K562 (cell line): ENCODE measurements at regions not wholly inside any gene's neighbourhood (a gene's known extent, or its start where the extent isn't known, plus 50 kb on each side); places are given as distances from the start of the nearest gene placed in this dataset.

ENCODE experiments used
- ATAC-seq: fragments of 200-7000 bp; cut with Tn5 transposase; 3 replicates; pipeline ENCODE4 v1.9.1; 2020; ENCODE audit warnings: moderate library complexity
- BruUV-seq: library from RNA; stranded (reverse); fragments of 400-500 nt; replicated peaks from 2 replicates; lab custom pipeline; 2021; lab: Mats Ljungman, UMichigan
- CTCF ChIA-PET: fragments of 300-600 bp; formaldehyde crosslinking; extraction: SDS; loops from one replicate; lab custom pipeline; 2021; ENCODE audit warnings: low intra/inter-chr PET ratio; lab: Yijun Ruan, JAX
- POLR2A ChIA-PET: fragments of 300-600, 350-650 bp; sonication (Branson Sonifier 250); formaldehyde crosslinking; extraction: SDS; loops from one replicate; lab custom pipeline; 2021; ENCODE audit warnings: antibody characterized with exemption, inconsistent platforms; lab: Yijun Ruan, JAX
- DNase-seq, 4 experiments: peaks; one replicate each; pipeline versions ENCODE4 v3.0.0 to v3.0.0-alpha.2; 2011 to 2018; ENCODE audit warnings: low spot score in 3 of 4, mixed read lengths in 3 of 4; ENCODE audit errors: extremely low read depth in 1 of 4
- FAIRE-seq: peaks from 2 replicates; lab custom pipeline; 2011; peaks lifted over from hg19 to GRCh38; lab: Jason Lieb, UNC
- H2AFZ ChIP-seq: 2 replicates; pipeline ENCODE4 v1.6.0; 2011; ENCODE audit warnings: low read depth, low read length, control low read depth, inconsistent platforms
- H3K27ac ChIP-seq: fragments of 200-600 bp; 3 replicates; pipeline ENCODE4 v1.8.0; 2011; ENCODE audit warnings: low read depth, mild to moderate bottlenecking, control low read depth, inconsistent platforms, low read length, moderate library complexity, mixed read lengths; ENCODE audit errors: extremely low read depth
- H3K27me3 ChIP-seq, 2 experiments: fragments of 300-600 bp in 1 of 2; 2 replicates in 1 of 2; 3 replicates in 1 of 2; pipeline versions ENCODE4 v1.6.0 to v1.8.0; 2011; ENCODE audit warnings: inconsistent platforms in 2 of 2, low read length in 2 of 2, mild to moderate bottlenecking in 1 of 2, mixed read lengths in 1 of 2, moderate library complexity in 1 of 2; ENCODE audit not compliant: control insufficient read depth in 2 of 2, insufficient read depth in 2 of 2
- H3K36me3 ChIP-seq: fragments of 300-600 bp; 3 replicates; pipeline ENCODE4 v1.8.0; 2011; ENCODE audit warnings: mild to moderate bottlenecking, low read length, inconsistent platforms; ENCODE audit not compliant: control insufficient read depth, insufficient read depth
- H3K4me1 ChIP-seq, 2 experiments: fragments of 200-600 bp in 1 of 2; replicated peaks in 1 of 2; 2 replicates in 1 of 2; 3 replicates in 1 of 2; pipeline versions ENCODE4 v1.5.1 to v1.8.0; 2011; ENCODE audit warnings: inconsistent platforms in 2 of 2, low read length in 2 of 2, mild to moderate bottlenecking in 1 of 2, mixed read lengths in 1 of 2, moderate library complexity in 1 of 2; ENCODE audit not compliant: control insufficient read depth in 2 of 2, insufficient read depth in 2 of 2
- H3K4me2 ChIP-seq: 2 replicates; pipeline ENCODE4 v1.6.1; 2011; ENCODE audit warnings: low read length, control low read depth, inconsistent platforms, mixed read lengths; ENCODE audit not compliant: insufficient read depth
- H3K4me3 ChIP-seq: fragments of 200-600 bp; sonication (generic), shearing (Covaris generic); 2 replicates; pipeline ENCODE4 v1.5.1; 2016; ENCODE audit warnings: control low read depth, inconsistent platforms
- H3K79me2 ChIP-seq: fragments of 200-600 bp; 3 replicates; pipeline ENCODE4 v1.8.0; 2011; ENCODE audit warnings: low read length, inconsistent platforms; ENCODE audit not compliant: control insufficient read depth, insufficient read depth
- H3K9ac ChIP-seq, 2 experiments: 2 replicates each; pipeline versions ENCODE4 v1.6.0 to v1.6.1; 2011; ENCODE audit warnings: low read depth in 2 of 2, low read length in 2 of 2, control low read depth in 1 of 2, inconsistent platforms in 1 of 2, mild to moderate bottlenecking in 1 of 2, mixed read lengths in 1 of 2; ENCODE audit not compliant: insufficient read depth in 1 of 2
- H3K9me1 ChIP-seq: one replicate; pipeline ENCODE4 v1.6.0; 2011; ENCODE audit warnings: inconsistent platforms, mild to moderate bottlenecking, low read length, moderate library complexity; ENCODE audit not compliant: control insufficient read depth, insufficient read depth
- H3K9me3 ChIP-seq: replicated peaks from 2 replicates; pipeline ENCODE4 v1.5.1; 2011; ENCODE audit warnings: low read depth, low read length, inconsistent platforms; ENCODE audit not compliant: control insufficient read depth, insufficient read depth
- H4K20me1 ChIP-seq: replicated peaks from 2 replicates; pipeline ENCODE4 v1.6.1; 2011; ENCODE audit warnings: low read length, inconsistent platforms, mixed read lengths; ENCODE audit not compliant: control insufficient read depth, insufficient read depth
- NKRF ChIP-seq: fragments of 450-650 bp; IDR thresholded peaks from 2 replicates; pipeline ENCODE4 v1.6.1; 2016; ENCODE audit warnings: borderline replicate concordance
- POLR2H ChIP-seq: IDR thresholded peaks from 2 replicates; pipeline ENCODE4 v1.6.1; 2016; ENCODE audit warnings: missing genetic modification characterization, low read depth, mild to moderate bottlenecking, control low read depth, missing compliant biosample characterization, moderate library complexity
- SRSF1 ChIP-seq: fragments of 200-400 bp; formaldehyde crosslinking; IDR thresholded peaks from 2 replicates; pipeline ENCODE4 v1.6.1; 2017; ENCODE audit warnings: mild to moderate bottlenecking, low read depth, low read length, moderate library complexity
- STAT6 ChIP-seq: sonication (generic); formaldehyde crosslinking; IDR thresholded peaks from 2 replicates; pipeline ENCODE4 v1.8.1; 2023; ENCODE audit warnings: mild to moderate bottlenecking, missing genetic modification reagents
- ZNF318 ChIP-seq, 2 experiments: fragments of 450-650 bp; IDR thresholded peaks; 2 replicates each; pipeline ENCODE4 v1.6.1; 2016; ENCODE audit warnings: mild to moderate bottlenecking in 2 of 2, borderline replicate concordance in 1 of 2, low read depth in 1 of 2, moderate library complexity in 1 of 2
- WGBS: fragments of 100-300 bp; shearing (Covaris generic); methylation state at CpG from one replicate; pipeline ENCODE4 v1.1.6; 2016; ENCODE audit warnings: low coverage, mixed read lengths; ENCODE audit not compliant: insufficient coverage; ENCODE audit errors: missing lambda C conversion rate; 5-methylcytosine and 5-hydroxymethylcytosine counted together
- in situ Hi-C: fragments of 300-500 bp; cut with MboI; formaldehyde crosslinking; loops from 4 replicates; pipeline ENCODE4 v1.15.0; 2018; ENCODE audit warnings: inconsistent platforms, mixed read lengths
- intact Hi-C: fragments of 100-400 bp; cut with micrococcal nuclease; formaldehyde crosslinking; loops from 2 replicates; pipeline ENCODE4 v1.14.2; 2022

- ATAC-seq: no peak
Observed at GRCh38 chr2:145841973-145842372, 1322.1 kb upstream of the ZEB2 start.

More at GRCh38 chr2:145841973-145842372, 1322.1 kb upstream of the ZEB2 start:
- Histone ChIP-seq H3K9ac (no peak overlapping the region), H3K27ac (no peak overlapping the region), H3K4me3 (no peak overlapping the region), H3K9me1 (no peaks in the 10 kb centered on the region), H3K36me3 (no peaks in the 10 kb centered on the region), H3K4me1 (no peaks in the 10 kb centered on the region), H4K20me1 (no peaks in the 10 kb centered on the region), H3K79me2 (no peaks in the 10 kb centered on the region), H3K4me2 (no peak overlapping the region), H3K27me3 (no peaks in the 10 kb centered on the region), H2AFZ (no peak overlapping the region), H3K9me3 (no peaks in the 10 kb centered on the region)
- FAIRE-seq (no peak), DNase-seq (no peak)
- no TSS peak for BruUV-seq
- in situ Hi-C loops (no loop called here), intact Hi-C loops (no loop called here)
- 44% methylated on average over 3 of the region's 3 CpGs for WGBS
- ChIA-PET POLR2A (interaction anchor here (1.1 kb wide), 1 partner anchor 12 kb away, joined by 4 read pairs; no protein-coding TSS in a partner anchor), CTCF (no interaction called here)
- TF ChIP-seq POLR2H (tag): no peak
- TF ChIP-seq NKRF: no peak
- no peak for TF ChIP-seq ZNF318 (IDR thresholded peaks at IDR 0.05; ENCODE audit: borderline replicate concordance in 1 of 2, low read depth in 1 of 2)
- no peak for TF ChIP-seq SRSF1
- no peak for TF ChIP-seq STAT6 (CRISPR knock-in tag)
